ENCODE measurements at regions not wholly inside any gene's neighbourhood (a gene's known extent, or its start where the extent isn't known, plus 50 kb on each side); places are given as distances from the start of the nearest gene placed in this dataset.

DNA sequence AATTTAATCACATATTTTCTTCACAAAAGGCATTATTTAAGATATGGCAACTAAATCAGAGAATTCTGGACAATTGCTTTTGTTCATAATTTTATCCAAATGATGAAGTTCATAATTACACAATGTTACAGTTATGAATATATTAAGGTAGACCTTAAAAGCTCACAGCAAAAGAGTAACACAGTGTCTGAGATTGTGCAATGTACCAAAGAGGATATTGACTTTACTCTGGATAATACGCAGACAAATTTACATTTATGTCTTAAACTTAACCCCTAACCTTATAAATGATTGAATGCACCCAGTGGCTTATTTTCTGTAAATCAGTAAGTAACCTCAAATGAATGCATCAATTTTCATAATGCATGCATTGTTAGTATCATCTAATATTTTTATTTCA, 216.2 kb upstream of the SAMSN1 start:
- Mint-ChIP-seq H3K4me3 (no peak overlapping the region), H3K36me3 (ENCODE audit: low read depth) (no peaks in the 10 kb centered on the region), H3K27me3 (no peaks in the 10 kb centered on the region), H3K27ac (no peak overlapping the region), H3K9me3 (no peaks in the 10 kb centered on the region), H3K4me1 (peaks cover 4% of the 10 kb centered on the region)
- no peak for DNase-seq
- ATAC-seq = no peak

DNA sequence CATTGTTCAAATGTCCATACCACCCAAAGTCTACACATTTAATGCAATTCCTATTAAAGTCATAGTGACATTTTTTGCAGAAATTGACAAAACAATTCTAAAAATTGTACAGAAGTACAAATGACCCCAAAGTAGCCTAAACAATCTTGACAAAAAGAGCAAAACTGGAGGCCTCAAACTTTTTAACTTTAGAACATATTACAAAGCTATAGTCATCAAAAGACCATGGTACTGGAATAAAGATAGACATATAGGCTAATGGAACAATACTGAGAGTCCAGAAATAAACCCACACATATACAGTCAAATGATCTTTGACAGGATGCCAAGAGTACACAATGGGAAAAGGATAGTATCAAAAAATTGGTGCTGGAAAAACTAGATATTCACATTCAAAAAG, 213.2 kb upstream of the SAMSN1 start:
- ATAC-seq = no peak

DNA sequence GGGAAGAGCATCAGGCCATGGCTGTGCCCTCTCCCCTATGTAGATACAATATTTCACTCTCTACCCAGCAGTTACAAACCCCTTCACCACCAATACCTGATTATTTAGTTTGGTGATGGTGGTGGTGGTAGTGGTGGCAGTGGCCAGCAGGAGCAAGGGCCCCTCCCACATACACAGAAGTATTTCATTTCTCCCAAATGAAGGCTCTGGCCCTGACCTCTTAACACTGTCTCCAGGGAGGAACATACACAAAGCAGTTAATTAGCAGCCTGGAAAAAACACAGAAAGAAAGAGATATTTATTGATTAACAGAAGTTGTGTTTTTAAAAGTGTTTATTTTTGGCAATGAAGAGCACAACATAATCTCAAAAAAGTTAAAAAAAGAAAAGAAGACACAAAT, 212.7 kb upstream of the SAMSN1 start:
- no peaks in the 10 kb centered on the region for H3K27me3 Mint-ChIP-seq

More for the DNA sequence above, 213.2 kb upstream of the SAMSN1 start:
- Mint-ChIP-seq H3K4me1 (peaks cover 4% of the 10 kb centered on the region), H3K27me3 (no peaks in the 10 kb centered on the region), H3K27ac (no peak overlapping the region), H3K36me3 (ENCODE audit: low read depth) (no peaks in the 10 kb centered on the region), H3K9me3 (no peaks in the 10 kb centered on the region), H3K4me3 (no peak overlapping the region)
- no peak for DNase-seq

DNA sequence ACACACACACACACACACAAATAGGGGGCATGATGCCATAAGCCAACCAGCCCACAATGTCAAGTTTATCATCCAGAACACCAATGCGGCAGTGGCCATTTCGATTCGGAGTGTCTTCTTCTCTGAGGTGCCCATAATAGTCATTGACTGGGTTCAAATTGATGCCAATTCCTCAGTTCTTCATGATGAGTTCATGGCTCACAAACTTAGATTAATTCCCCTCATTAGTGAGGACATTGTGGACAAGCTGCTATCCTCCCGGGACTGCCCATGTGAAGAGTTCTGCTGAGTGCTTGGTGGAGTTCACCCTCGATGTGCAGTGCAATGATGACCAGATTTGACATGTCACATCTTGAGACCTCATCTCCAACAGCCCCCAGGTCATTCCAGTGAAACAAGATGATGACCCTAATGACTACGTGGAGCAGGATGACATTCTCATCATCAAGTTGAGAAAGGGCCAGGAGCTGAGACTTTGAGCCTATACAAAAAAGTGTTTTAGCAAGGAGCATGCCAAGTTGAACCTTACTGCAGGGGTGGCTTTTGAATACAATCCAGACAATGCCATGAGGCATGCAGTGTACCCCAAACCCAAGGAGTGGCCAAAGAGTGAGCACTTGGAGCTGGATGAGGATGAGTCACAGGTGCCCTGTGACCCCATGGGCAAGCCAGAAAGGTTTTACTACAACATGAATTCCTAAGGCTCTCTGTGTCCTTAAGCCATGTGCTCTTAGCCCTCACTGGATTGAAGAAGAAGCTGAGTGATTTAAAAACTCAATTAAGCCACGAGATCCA, 211.6 kb upstream of the SAMSN1 start:
- H3K9me3 Mint-ChIP-seq = no peaks in the 10 kb centered on the region
- no peaks in the 10 kb centered on the region for H3K27me3 Mint-ChIP-seq
- no peak overlapping the region for H3K4me3 Mint-ChIP-seq
- H3K36me3 Mint-ChIP-seq (ENCODE audit: low read depth) = no peaks in the 10 kb centered on the region
- peaks cover 4% of the 10 kb centered on the region for H3K4me1 Mint-ChIP-seq
- DNase-seq (no peak), ATAC-seq (no peak)
- no peak overlapping the region for H3K27ac Mint-ChIP-seq

More for the DNA sequence above, 212.7 kb upstream of the SAMSN1 start:
- Mint-ChIP-seq H3K27ac (no peak overlapping the region), H3K36me3 (ENCODE audit: low read depth) (no peaks in the 10 kb centered on the region), H3K4me3 (no peak overlapping the region), H3K9me3 (no peaks in the 10 kb centered on the region), H3K4me1 (peaks cover 4% of the 10 kb centered on the region)
- ATAC-seq (no peak), DNase-seq (no peak)

DNA sequence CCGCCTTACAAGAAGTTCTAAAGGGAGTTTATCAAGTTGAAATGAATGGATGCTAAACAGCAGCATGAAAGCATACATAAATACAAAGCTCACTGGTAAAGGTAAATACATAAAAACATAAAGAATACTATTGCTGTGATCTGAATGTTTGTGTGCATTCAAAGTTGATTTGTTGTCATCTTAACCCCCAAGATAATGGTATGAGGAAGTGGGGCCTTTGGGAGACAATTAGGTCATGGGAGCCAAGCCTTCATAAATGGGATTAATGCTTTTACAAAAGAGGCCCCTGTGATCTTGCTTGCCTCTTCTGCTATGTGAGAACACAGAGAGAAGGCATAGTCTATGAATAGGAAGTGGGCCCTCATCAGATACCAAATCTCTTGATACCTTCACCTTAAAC, 209.0 kb upstream of the SAMSN1 start:
- H3K4me1 Mint-ChIP-seq = peaks cover 3% of the 10 kb centered on the region
- H3K27me3 Mint-ChIP-seq = peaks cover 2% of the 10 kb centered on the region
- no peaks in the 10 kb centered on the region for H3K9me3 Mint-ChIP-seq
- no peak overlapping the region for H3K27ac Mint-ChIP-seq
- DNase-seq = no peak
- H3K4me3 Mint-ChIP-seq = no peak overlapping the region
- ATAC-seq = no peak
- no peaks in the 10 kb centered on the region for H3K36me3 Mint-ChIP-seq (ENCODE audit: low read depth)

DNA sequence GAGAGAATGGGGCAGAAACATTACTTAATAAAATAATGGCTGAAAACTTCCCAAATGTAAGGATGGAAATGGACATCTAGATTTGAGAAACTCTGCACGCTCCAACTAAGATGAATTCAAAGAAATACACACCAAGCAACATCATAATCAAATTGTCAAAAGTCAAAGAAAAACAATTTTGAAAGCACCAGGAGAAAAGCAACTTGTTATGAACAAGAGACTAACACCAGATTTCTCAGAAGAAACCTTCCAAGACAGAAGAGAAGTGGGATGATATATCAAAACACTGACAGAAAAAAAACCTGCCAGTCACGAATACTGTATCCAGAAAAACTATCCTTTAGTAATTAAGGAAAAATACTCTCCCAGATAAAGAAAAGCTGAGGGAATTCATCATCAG, 208.6 kb upstream of the SAMSN1 start:
- peaks cover 3% of the 10 kb centered on the region for H3K4me1 Mint-ChIP-seq
- no peak for DNase-seq
- H3K36me3 Mint-ChIP-seq (ENCODE audit: low read depth) = no peaks in the 10 kb centered on the region
- H3K4me3 Mint-ChIP-seq = no peak overlapping the region
- no peak for ATAC-seq
- no peaks in the 10 kb centered on the region for H3K9me3 Mint-ChIP-seq
- no peak overlapping the region for H3K27ac Mint-ChIP-seq
- peaks cover 2% of the 10 kb centered on the region for H3K27me3 Mint-ChIP-seq

DNA sequence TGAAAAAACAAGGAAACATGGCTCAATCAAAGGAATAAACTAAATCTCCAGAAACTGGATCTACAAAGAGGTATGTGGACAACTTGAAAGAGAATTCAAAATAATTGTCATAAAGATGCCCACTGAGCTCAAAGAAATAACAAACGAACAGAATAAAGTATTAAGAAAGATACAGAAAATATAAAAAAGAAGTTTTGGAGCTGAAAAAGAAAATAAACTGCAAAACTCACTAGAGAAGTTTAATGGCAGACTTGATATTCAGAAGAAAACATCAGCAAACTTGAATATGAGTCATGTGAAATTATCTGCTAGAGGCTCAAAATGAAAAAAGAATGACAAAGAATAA, 208.1 kb upstream of the SAMSN1 start:
- no peak overlapping the region for H3K27ac Mint-ChIP-seq
- H3K4me1 Mint-ChIP-seq = peaks cover 3% of the 10 kb centered on the region
- peaks cover 2% of the 10 kb centered on the region for H3K27me3 Mint-ChIP-seq
- no peaks in the 10 kb centered on the region for H3K9me3 Mint-ChIP-seq
- H3K4me3 Mint-ChIP-seq = no peak overlapping the region
- ATAC-seq (no peak), DNase-seq (no peak)
- no peaks in the 10 kb centered on the region for H3K36me3 Mint-ChIP-seq (ENCODE audit: low read depth)

DNA sequence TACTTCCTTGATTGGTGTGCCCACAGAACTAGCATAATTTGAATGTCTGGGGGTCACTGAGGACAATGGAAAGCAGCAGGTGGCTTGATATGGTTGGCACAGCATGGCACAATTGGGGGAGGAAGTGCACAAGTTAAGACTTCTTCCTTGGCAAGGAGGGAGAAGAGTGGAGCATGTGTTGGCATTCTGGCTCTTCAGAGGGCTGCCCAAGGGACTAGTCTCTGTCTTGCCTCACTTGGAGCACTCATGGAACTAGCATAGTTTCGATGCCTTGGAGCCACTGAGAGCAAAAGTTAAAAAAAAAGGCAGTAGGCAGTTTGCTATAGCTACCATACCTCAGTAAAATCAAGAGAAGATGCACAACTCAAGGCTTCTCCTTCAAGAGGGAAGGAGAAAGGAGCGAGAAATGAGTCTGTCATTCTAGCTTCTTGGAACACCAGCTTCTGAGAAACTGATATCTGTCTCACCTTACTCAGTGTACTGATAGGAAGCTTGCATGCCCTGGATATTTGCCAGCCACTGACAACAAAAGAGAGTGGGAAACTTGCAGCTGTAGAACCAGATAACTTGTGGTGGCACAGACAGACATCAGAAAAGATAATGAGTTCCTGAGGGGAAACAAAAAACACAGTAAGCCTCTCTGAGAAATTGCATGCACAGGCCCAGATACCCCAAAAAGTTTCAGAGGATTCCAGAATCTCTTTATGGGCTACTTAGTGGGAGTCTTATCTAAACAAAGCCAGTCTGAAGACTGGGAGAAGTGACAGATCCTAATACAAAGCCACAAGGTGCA, 207.5 kb upstream of the SAMSN1 start:
- H3K36me3 Mint-ChIP-seq (ENCODE audit: low read depth) = no peaks in the 10 kb centered on the region
- peaks cover 2% of the 10 kb centered on the region for H3K27me3 Mint-ChIP-seq
- ATAC-seq (no peak), DNase-seq (no peak)
- H3K4me1 Mint-ChIP-seq = peaks cover 3% of the 10 kb centered on the region
- no peaks in the 10 kb centered on the region for H3K9me3 Mint-ChIP-seq
- no peak overlapping the region for H3K27ac Mint-ChIP-seq
- no peak overlapping the region for H3K4me3 Mint-ChIP-seq

DNA sequence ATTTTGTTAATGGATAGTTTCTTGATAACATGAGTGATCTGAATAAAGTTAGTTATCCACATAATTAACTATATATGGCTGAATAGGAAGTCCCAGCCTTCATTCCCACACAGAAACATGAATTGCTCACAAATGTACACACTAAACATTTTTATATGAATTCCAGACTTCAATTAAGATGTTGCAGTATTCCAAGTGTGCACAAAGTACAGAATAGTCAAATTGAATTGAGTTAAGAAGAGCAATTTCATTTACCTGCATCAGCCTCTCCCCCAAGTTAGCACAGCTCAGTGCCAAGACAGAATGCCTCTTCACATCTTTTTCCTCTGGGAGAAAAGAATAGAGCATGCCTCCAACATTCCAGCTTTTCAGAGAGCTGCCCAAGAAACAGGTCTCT, 207.0 kb upstream of the SAMSN1 start:
- H3K9me3 Mint-ChIP-seq = no peaks in the 10 kb centered on the region
- no peak for ATAC-seq
- DNase-seq = no peak
- H3K4me3 Mint-ChIP-seq = no peak overlapping the region
- peaks cover 3% of the 10 kb centered on the region for H3K4me1 Mint-ChIP-seq
- peaks cover 2% of the 10 kb centered on the region for H3K27me3 Mint-ChIP-seq
- no peak overlapping the region for H3K27ac Mint-ChIP-seq
- H3K36me3 Mint-ChIP-seq (ENCODE audit: low read depth) = no peaks in the 10 kb centered on the region

DNA sequence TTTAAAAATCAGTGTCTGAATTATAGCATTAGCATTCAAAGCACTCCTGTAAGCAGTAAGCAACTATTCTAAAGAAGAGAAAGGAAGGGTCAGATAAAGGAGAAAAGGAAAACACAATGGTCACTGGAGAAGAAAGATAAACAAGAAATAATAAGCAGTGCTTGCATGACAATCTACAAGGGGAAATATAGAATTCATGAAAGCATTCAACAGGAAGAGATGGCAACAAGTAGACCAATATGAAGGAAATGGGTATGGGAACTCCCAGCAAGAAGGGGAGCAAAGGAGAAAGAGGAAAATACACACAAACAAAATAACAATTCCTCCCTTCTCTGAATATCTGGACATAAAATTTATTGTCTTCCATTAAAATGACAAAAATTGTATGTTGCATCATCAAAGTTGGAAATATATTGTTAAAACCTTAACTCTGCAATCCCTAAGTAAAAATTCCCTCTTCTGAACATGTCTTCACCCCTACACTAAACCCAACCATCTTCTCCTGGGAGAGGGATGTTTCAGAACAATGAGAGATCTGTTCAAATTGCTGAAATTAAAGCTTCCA, 206.3 kb upstream of the SAMSN1 start:
- Mint-ChIP-seq H3K9me3 (no peaks in the 10 kb centered on the region), H3K27me3 (peaks cover 2% of the 10 kb centered on the region), H3K4me1 (peaks cover 3% of the 10 kb centered on the region), H3K27ac (no peak overlapping the region), H3K4me3 (no peak overlapping the region), H3K36me3 (ENCODE audit: low read depth) (no peaks in the 10 kb centered on the region)
- no peak for ATAC-seq
- DNase-seq = no peak

DNA sequence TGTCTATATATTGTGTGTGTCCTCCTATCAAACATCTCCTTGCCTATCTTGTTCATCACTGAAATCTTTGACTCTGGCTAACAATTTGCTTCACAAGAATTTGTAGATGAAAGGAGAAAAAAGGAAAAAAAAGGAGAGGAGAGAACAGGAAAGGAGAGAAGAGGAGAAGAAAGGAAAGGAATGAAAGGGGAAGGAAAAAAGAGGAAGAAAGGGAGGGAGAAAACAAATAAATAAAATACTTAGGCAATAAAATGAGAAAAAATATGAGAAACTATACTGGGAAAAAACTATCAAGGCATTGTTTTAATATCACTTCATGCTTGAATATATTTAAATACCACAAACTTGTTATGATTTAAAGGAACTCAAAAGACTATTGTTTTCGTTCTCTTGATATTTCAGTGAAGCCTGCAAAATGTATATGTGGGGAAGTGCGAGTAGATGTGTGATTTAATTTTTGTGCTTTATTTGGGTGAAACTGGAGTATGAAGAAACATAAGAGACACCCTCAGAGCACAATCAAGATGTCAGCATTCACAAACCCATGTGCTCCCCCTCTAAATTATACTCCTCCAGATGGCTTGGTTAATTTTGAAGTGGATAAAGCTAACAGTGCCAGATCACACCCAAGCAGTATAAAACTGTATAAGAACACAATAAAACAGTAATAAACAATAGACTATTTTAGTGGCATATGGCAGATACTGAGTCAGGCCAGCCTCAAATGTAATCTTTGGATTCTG, 205.7 kb upstream of the SAMSN1 start:
- ATAC-seq (no peak), DNase-seq (no peak)
- peaks cover 2% of the 10 kb centered on the region for H3K27me3 Mint-ChIP-seq
- H3K9me3 Mint-ChIP-seq = no peaks in the 10 kb centered on the region
- H3K27ac Mint-ChIP-seq = no peak overlapping the region
- no peaks in the 10 kb centered on the region for H3K36me3 Mint-ChIP-seq (ENCODE audit: low read depth)
- H3K4me3 Mint-ChIP-seq = no peak overlapping the region
- H3K4me1 Mint-ChIP-seq = peaks cover 3% of the 10 kb centered on the region

DNA sequence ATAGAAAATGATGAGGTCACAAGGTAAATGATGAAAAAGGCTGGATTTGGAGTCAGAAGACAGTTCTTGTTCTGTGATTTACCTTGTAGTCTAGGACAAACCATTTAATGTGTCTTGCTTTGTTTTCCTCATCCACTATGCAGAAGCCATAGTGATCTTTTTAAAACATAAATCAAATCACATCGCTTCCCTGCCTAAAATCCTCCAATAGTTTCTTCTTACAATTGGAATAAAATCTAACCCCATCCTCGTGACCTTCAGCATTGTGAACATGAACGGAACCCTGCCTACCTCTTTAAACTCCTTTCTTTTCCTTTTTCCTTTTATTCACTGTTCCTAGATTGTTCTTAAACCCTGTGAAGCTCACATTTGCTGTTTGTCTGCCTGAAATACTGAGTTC, 204.9 kb upstream of the SAMSN1 start:
- peaks cover 2% of the 10 kb centered on the region for H3K27me3 Mint-ChIP-seq
- ATAC-seq (no peak), DNase-seq (no peak)
- no peak overlapping the region for H3K27ac Mint-ChIP-seq
- no peaks in the 10 kb centered on the region for H3K36me3 Mint-ChIP-seq (ENCODE audit: low read depth)
- H3K4me3 Mint-ChIP-seq = no peak overlapping the region
- peaks cover 3% of the 10 kb centered on the region for H3K4me1 Mint-ChIP-seq
- no peaks in the 10 kb centered on the region for H3K9me3 Mint-ChIP-seq

DNA sequence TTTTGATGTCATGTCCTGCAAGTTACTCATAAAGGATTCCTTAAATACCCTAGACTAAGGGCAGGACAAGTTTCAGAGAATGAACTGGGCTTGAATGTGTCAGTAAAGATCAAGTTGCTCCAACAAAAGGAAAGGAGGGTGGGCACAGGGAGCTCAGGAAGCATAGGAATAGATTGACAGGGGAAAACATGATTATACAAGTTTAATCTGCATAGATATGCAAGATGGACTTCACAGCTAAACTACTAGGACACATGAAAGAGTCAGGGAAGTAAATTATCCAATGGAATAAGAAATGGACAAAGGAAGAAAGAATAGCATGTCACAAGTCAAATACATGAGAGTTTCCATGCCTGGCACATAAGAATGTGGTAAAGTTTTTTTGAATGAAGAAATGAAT, 203.9 kb upstream of the SAMSN1 start:
- ATAC-seq = no peak
- Mint-ChIP-seq H3K27me3 (peaks cover 2% of the 10 kb centered on the region), H3K4me1 (peaks cover 3% of the 10 kb centered on the region), H3K9me3 (no peaks in the 10 kb centered on the region), H3K36me3 (ENCODE audit: low read depth) (no peaks in the 10 kb centered on the region), H3K27ac (no peak overlapping the region), H3K4me3 (no peak overlapping the region)
- DNase-seq = no peak

DNA sequence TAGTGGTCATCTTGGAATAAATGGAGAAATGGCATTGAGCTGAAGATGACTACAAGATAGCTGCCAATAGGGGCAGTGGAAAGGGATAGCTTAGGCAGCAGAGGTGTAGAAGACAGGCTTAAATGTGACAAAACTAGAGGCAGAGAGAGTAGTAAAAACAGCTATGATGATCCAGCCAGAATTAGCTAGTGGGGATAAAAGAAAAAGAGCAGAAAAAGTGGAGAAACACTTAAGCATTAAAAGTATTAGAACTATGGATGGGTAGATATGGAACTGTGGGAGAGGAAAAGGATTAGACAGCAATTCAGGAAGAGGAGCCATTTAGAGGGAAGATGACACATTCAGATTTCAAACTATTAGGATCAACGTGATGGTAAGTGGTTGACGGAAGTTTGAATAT, 202.5 kb upstream of the SAMSN1 start:
- H3K4me1 Mint-ChIP-seq = peaks cover 3% of the 10 kb centered on the region
- no peaks in the 10 kb centered on the region for H3K9me3 Mint-ChIP-seq
- DNase-seq = no peak
- no peak overlapping the region for H3K27ac Mint-ChIP-seq
- no peak overlapping the region for H3K4me3 Mint-ChIP-seq
- ATAC-seq = no peak
- peaks cover 4% of the 10 kb centered on the region for H3K27me3 Mint-ChIP-seq
- H3K36me3 Mint-ChIP-seq (ENCODE audit: low read depth) = no peaks in the 10 kb centered on the region

All from activated naive CD8-positive, alpha-beta T cell treated with anti-CD3 and anti-CD28 coated beads, Interleukin-2, amount 50 U/mL, for 24 hours (primary cell).